ENCODE measurements at regions not wholly inside any gene's neighbourhood (a gene's known extent, or its start where the extent isn't known, plus 50 kb on each side); places are given as distances from the start of the nearest gene placed in this dataset.
A peak's percentile ranks its signal among the peaks of the same experiment; 100 is the strongest.

- Mint-ChIP-seq H3K4me1 (ENCODE audit: unreplicated experiment) (no peaks in the 10 kb centered on the region), H3K36me3 (ENCODE audit: low read depth, unreplicated experiment) (no peaks in the 10 kb centered on the region), H3K27ac (ENCODE audit: unreplicated experiment) (no peak overlapping the region), H3K27me3 (ENCODE audit: unreplicated experiment) (peaks cover 2% of the 10 kb centered on the region), H3K4me3 (ENCODE audit: unreplicated experiment) (no peak overlapping the region), H3K9me3 (ENCODE audit: unreplicated experiment) (no peaks in the 10 kb centered on the region)
- no peak for DNase-seq (ENCODE audit: low spot score)
- TF ChIP-seq, protein P1, sequence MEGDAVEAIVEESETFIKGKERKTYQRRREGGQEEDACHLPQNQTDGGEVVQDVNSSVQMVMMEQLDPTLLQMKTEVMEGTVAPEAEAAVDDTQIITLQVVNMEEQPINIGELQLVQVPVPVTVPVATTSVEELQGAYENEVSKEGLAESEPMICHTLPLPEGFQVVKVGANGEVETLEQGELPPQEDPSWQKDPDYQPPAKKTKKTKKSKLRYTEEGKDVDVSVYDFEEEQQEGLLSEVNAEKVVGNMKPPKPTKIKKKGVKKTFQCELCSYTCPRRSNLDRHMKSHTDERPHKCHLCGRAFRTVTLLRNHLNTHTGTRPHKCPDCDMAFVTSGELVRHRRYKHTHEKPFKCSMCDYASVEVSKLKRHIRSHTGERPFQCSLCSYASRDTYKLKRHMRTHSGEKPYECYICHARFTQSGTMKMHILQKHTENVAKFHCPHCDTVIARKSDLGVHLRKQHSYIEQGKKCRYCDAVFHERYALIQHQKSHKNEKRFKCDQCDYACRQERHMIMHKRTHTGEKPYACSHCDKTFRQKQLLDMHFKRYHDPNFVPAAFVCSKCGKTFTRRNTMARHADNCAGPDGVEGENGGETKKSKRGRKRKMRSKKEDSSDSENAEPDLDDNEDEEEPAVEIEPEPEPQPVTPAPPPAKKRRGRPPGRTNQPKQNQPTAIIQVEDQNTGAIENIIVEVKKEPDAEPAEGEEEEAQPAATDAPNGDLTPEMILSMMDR (IDR thresholded peaks at IDR 0.05; ENCODE audit: unreplicated experiment), result no peak
Measured at GRCh38 chr4:20538905-20539304, 161.4 kb upstream of the PACRGL start.

- TF ChIP-seq, protein P1 (IDR thresholded peaks at IDR 0.05; ENCODE audit: unreplicated experiment), result no peak
- no peak overlapping the region for H3K4me3 Mint-ChIP-seq (ENCODE audit: unreplicated experiment)
- no peak overlapping the region for H3K27ac Mint-ChIP-seq (ENCODE audit: unreplicated experiment)
- H3K9me3 Mint-ChIP-seq (ENCODE audit: unreplicated experiment), result no peaks in the 10 kb centered on the region
- no peaks in the 10 kb centered on the region for H3K36me3 Mint-ChIP-seq (ENCODE audit: low read depth, unreplicated experiment)
- no peak for DNase-seq (ENCODE audit: low spot score)
- no peaks in the 10 kb centered on the region for H3K27me3 Mint-ChIP-seq (ENCODE audit: unreplicated experiment)
- no peaks in the 10 kb centered on the region for H3K4me1 Mint-ChIP-seq (ENCODE audit: unreplicated experiment)
Measured at GRCh38 chr4:20543131-20543530, 157.1 kb upstream of the PACRGL start.

GRCh38 chr4:20544645-20545044 lies 155.6 kb upstream of the PACRGL start:
- TF ChIP-seq, protein P1 (IDR thresholded peaks at IDR 0.05; ENCODE audit: unreplicated experiment), result peak; percentile 66
- Mint-ChIP-seq H3K9me3 (ENCODE audit: unreplicated experiment) (no peaks in the 10 kb centered on the region), H3K36me3 (ENCODE audit: low read depth, unreplicated experiment) (no peaks in the 10 kb centered on the region), H3K4me3 (ENCODE audit: unreplicated experiment) (no peak overlapping the region), H3K27ac (ENCODE audit: unreplicated experiment) (no peak overlapping the region), H3K27me3 (ENCODE audit: unreplicated experiment) (no peaks in the 10 kb centered on the region), H3K4me1 (ENCODE audit: unreplicated experiment) (no peaks in the 10 kb centered on the region)
- DNase-seq (ENCODE audit: low spot score), result no peak

GRCh38 chr4:20552004-20552403 lies 148.3 kb upstream of the PACRGL start:
- no peaks in the 10 kb centered on the region for H3K27me3 Mint-ChIP-seq (ENCODE audit: unreplicated experiment)
- no peak for DNase-seq (ENCODE audit: low spot score)
- no peak overlapping the region for H3K4me3 Mint-ChIP-seq (ENCODE audit: unreplicated experiment)

GRCh38 chr4:20554134-20554533 lies 146.1 kb upstream of the PACRGL start:
- Mint-ChIP-seq H3K4me1 (ENCODE audit: unreplicated experiment) (no peaks in the 10 kb centered on the region), H3K36me3 (ENCODE audit: low read depth, unreplicated experiment) (no peaks in the 10 kb centered on the region), H3K4me3 (ENCODE audit: unreplicated experiment) (no peak overlapping the region), H3K9me3 (ENCODE audit: unreplicated experiment) (no peaks in the 10 kb centered on the region), H3K27ac (ENCODE audit: unreplicated experiment) (no peak overlapping the region), H3K27me3 (ENCODE audit: unreplicated experiment) (no peaks in the 10 kb centered on the region)
- DNase-seq (ENCODE audit: low spot score), result no peak
- TF ChIP-seq, protein P1 (IDR thresholded peaks at IDR 0.05; ENCODE audit: unreplicated experiment), result no peak

More at GRCh38 chr4:20552004-20552403, 148.3 kb upstream of the PACRGL start:
- TF ChIP-seq, protein P1 (IDR thresholded peaks at IDR 0.05; ENCODE audit: unreplicated experiment), result no peak
- H3K4me1 Mint-ChIP-seq (ENCODE audit: unreplicated experiment), result no peaks in the 10 kb centered on the region
- H3K9me3 Mint-ChIP-seq (ENCODE audit: unreplicated experiment), result no peaks in the 10 kb centered on the region
- H3K27ac Mint-ChIP-seq (ENCODE audit: unreplicated experiment), result no peak overlapping the region
- H3K36me3 Mint-ChIP-seq (ENCODE audit: low read depth, unreplicated experiment), result no peaks in the 10 kb centered on the region
